ENCODE measurements at regions not wholly inside any gene's neighbourhood (a gene's known extent, or its start where the extent isn't known, plus 50 kb on each side); places are given as distances from the start of the nearest gene placed in this dataset.
A peak's percentile ranks its signal among the peaks of the same experiment; 100 is the strongest.

- DNase-seq = no peak
These were observed 914.4 kb upstream of the TSPY4 start for GRCh38 chrY:8422906-8423305.

GRCh38 chrY:8426433-8426832, 910.8 kb upstream of the TSPY4 start:
- no peak for DNase-seq

- peak in 1 of 5 experiments; percentile 31 for DNase-seq
These were observed 899.8 kb upstream of the TSPY4 start for GRCh38 chrY:8437510-8437909.

- no peak for DNase-seq
These were observed 895.2 kb upstream of the TSPY4 start for GRCh38 chrY:8442097-8442496.

GRCh38 chrY:8452963-8453362, 884.3 kb upstream of the TSPY4 start:
- no peak for DNase-seq

GRCh38 chrY:8466813-8467212, 870.5 kb upstream of the TSPY4 start:
- peak in 1 of 5 experiments; percentile 3 for DNase-seq

- DNase-seq = peak in 1 of 5 experiments; percentile 3
These were observed 867.0 kb upstream of the TSPY4 start for GRCh38 chrY:8470249-8470648.

DNA sequence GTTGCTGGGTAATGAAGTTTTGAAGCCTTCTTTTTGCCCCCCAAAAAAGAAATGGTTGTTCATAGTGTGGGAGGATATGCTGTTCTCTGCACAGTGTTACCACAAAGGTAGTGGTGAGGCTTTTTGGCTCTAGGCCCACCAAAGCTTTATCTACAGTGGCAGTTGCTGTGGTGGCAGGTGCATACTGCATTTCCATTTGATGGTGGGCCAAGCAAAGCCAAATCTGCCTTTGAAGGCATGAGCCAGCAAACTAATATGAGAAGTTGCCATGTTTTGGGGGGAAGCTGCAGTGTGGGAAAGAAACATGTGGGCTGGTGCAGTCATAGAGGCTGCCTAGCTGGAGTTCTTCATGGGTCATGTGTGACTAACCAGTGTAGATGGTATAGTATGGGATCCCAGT, 858.1 kb upstream of the TSPY4 start:
- no peak for DNase-seq

GRCh38 chrY:8488955-8489354, 848.3 kb upstream of the TSPY4 start:
- DNase-seq = no peak

DNA sequence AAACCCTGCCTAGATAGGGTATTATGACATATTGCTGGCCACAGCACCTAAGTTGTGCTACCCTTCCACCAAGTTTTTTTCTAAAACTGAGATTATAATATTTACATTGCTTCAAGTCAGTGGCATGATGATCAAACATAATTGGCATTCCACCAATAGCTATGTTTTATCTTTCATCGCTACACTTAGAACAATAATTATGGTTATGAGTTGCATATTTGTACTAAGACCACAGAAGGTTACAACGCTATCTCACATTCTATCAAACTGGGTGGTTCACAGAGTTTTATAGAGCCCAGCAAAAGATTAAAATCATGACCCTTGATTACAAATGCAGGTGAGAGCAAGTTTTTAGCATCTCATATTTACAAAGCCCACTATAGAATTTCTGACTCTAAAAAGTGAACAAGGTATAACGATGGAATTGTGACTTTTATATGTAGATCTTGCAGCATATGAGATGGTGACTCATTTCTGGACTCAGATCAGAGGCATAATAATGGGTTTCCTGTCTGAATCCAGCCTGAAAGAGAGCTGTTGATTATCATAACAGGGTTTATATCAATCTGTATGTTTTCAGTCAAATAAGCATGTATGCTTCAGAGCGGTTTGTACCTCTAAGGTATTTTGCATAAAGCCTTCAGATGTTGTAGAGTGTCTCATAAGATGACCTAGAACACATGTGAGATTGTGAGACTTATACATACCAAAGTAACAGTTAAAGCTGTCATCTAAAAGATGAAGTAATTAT, 847.2 kb upstream of the TSPY4 start:
- DNase-seq = peak in 1 of 5 experiments; percentile 86

GRCh38 chrY:8494396-8494795, 842.9 kb upstream of the TSPY4 start:
- no peak for DNase-seq

DNA sequence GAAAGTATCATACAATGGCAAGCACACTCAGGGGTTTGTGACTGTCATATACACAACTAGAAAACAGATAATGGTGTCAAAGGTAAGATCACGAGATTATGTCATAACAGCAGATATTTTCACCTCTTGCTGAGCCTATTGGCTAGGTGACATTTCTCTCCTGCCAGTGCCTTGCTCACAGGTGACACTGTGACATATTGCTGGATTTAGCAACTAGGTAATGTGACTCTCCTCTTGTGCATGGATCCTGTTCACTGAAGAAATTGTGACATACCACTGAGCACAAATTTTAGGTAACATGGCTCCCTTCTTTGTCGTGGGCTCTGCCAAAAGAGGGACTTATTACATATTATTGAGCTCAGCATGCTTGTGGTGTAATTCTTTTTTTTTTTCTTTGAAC, 842.0 kb upstream of the TSPY4 start:
- no peak for DNase-seq

GRCh38 chrY:8500888-8501287, 836.4 kb upstream of the TSPY4 start:
- DNase-seq = no peak

DNA sequence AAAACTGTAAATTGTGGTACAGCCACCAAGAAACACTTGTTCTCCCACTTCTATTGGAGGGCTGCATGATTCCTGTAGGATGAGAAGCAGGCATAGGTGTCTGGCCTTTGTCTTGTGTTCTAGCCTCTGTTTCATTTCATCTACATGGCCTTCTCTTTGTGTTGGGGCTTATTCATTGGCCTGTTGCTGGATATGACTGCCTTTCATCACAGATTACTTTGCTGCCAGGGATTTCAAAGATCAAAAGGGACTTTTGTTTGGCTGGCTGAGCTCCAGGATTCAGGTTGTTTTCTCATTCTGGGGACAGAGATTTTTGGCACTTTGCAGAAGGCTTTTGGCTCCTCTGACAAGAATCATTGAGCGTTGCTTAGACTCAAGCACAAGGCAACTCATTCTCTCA, 803.8 kb upstream of the TSPY4 start:
- no peak for DNase-seq

DNA sequence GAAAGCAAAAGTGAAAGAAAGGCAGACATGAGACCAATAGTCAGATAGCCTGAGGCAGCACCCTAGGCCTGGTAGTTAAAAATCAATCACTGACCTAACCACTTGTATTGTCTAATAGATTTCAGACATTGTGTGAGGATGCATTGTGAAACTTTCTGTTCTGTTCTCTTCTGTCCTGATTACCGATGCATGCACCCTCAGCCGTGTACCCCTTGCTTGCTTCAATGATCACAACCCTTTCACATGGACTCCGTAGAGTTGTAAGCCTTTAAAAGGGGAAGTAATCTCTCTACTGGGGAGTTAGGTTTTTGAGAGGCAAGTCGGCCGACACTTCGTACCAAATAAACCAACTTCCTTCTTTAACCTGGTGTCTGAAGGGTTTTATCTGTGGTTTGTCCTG, 801.6 kb upstream of the TSPY4 start:
- no peak for DNase-seq

DNA sequence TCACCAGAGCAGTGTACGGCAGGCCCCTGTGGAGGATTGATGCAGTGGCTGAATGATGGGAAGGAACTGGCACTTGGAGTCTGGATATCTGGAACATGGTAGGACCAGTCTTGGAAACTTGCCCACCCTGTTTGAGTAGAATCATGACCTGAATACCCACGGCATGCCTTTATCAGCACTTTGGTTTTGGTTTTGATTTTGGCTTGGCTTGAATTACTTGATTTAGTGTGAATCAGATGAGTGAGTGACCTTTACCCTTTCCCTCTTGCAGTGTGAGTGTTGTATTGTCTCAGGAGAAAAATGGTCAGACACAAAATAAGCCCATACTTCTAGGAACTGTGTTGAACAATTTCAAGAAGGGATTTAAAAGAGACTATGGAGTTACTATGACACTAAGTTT, 801.0 kb upstream of the TSPY4 start:
- no peak for DNase-seq

GRCh38 chrY:8541306-8541705, 796.0 kb upstream of the TSPY4 start:
- DNase-seq = peak in 1 of 5 experiments; percentile 0

GRCh38 chrY:8544715-8545114, 792.5 kb upstream of the TSPY4 start:
- no peak for DNase-seq

- DNase-seq = no peak
These were observed 789.3 kb upstream of the TSPY4 start for GRCh38 chrY:8547931-8548330.

DNA sequence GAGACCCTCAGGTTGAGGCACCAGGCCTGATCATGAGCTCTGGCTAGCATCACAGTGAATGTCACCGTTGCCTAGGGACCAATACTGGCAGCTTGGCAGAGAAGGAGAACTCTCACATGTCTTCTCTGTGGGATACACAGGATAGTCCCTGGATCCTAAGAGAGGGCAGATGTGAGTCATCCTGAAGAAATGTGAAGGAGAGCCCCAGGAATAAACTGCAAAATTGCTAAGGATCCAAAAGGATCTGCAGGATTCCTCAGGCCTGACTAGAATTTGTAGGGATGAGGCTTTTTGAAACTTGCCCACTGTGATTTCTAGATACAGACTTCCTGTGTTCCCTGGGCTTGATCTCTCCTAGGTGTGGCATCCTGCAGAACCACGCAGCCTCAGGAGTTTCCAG, 785.9 kb upstream of the TSPY4 start:
- DNase-seq = no peak

DNA sequence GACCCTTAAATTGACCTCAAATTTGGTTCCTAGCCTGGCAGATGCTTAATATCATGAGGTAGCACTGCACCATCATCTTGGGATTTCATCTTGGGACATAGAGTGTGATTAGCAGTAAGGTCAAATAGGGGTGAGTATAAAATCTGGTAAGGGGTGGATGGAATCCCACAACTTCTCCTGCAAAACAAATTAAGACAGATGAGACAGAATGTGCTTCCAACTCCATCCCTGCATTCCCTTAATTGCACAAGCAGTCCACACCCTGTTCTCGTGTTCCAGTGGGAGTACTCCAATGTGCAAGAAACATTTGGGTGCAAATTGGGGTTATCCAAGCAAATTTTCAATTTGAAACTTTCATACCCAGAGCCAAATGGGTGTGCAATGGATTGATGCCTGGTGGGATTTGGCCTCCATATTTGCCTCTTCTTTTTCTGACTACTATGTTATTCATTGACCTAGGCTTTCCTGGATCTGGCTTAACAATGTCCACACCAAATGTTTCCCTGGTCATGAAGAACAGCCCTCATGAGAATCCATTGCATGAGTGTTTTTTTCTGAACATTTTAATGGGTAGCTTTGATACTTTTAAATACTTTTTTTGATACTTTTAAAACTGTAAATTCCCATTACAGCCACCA, 785.0 kb upstream of the TSPY4 start:
- DNase-seq = no peak

DNA sequence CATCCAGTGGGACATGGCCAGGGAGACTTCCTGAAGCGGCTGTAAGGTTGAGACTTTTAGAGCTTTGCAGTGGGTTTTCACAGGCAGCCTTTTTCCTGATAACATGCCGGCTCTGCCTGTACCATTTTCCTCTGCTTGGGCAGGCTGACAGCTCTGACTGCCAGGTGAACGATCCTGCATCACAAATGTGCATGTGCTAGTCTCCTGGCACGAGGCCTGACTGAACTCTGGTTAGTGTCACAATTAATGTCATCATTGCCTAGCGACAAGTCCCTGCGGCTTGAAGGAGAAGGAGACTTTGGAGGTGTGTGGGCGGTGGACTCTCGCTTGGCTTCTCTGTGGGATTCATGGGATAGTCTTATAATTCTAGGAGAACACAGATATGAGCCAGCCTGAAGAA, 783.6 kb upstream of the TSPY4 start:
- DNase-seq = no peak

DNA sequence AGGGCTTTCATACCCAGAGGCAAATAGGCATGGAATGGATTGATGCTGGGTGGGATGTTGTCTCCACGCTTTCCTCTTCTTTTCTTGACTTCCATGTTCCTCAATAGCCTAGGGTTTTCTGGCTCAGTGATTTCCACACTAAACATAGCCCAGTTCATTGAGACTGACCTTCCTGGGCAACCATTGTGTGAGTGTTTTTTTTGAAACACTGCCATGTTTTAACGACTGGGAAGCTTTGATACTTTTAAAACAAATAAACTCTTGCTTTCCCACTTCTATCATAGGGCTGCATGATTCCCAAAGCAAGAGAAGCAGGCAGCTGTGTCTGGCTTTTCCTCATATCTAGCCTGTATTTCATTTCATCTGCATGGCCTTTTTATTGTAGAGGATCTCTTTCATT, 775.9 kb upstream of the TSPY4 start:
- DNase-seq = no peak

DNA sequence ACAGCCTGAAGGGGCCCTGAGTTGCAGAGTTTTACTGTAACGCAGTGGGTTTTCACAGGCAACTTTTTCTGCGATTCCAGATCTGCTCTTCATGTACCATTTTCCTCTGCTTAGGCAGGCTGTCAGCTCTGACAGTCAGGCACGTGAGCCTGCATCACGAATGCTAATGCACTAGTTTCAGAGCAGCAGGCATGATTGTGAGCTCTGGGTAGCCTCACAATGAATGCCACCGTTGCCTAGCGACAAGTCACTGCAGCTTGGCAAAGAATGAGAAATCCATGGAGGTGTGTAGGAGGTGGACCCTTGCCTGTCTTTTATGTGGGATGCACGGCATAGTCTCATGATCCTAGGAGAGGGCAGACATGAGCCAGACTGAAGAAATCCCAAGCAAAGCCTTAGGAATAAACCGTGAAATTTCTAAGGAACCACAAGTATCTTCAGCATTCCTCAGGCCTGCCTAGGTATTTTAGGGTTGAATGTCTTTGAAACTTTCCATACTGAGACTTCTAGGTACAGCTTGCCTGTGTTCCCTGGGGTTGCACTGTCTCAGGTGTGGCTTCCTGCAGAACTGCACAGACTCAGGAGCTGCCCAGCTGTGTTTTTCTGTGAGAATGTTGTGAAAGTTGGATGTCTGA, 774.7 kb upstream of the TSPY4 start:
- no peak for DNase-seq

Measured in T-helper 2 cell (primary cell).